ENCODE measurements at regions not wholly inside any gene's neighbourhood (a gene's known extent, or its start where the extent isn't known, plus 50 kb on each side); places are given as distances from the start of the nearest gene placed in this dataset.

DNA sequence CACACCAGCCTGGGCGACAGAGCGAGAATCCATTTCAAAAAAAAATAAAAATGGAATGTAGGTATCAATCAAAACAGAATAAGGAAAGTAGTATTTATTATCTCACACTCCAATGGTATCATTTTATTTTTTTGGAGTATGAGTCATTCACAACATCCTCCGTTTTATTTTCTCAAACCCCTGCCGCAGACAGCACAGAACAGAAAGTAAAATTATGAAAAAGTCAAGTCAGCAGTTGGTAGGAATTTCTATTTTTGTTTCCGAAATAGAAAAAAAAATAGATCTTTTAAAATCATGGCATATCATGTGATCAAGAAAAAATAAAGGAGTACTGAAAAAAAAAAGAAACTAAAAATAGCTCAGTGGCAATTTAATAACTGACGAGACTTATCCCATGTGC is 490.7 kb upstream of the TENM3 start:
- WGBS: 83% methylated on average over 6 of the region's 6 CpGs
- intact Hi-C loops (cut with DNase I): no loop called here
- no peak overlapping the region for H3K4me3 ChIP-seq
- no peaks in the 10 kb centered on the region for H3K9me3 ChIP-seq
- TF ChIP-seq, protein P1, sequence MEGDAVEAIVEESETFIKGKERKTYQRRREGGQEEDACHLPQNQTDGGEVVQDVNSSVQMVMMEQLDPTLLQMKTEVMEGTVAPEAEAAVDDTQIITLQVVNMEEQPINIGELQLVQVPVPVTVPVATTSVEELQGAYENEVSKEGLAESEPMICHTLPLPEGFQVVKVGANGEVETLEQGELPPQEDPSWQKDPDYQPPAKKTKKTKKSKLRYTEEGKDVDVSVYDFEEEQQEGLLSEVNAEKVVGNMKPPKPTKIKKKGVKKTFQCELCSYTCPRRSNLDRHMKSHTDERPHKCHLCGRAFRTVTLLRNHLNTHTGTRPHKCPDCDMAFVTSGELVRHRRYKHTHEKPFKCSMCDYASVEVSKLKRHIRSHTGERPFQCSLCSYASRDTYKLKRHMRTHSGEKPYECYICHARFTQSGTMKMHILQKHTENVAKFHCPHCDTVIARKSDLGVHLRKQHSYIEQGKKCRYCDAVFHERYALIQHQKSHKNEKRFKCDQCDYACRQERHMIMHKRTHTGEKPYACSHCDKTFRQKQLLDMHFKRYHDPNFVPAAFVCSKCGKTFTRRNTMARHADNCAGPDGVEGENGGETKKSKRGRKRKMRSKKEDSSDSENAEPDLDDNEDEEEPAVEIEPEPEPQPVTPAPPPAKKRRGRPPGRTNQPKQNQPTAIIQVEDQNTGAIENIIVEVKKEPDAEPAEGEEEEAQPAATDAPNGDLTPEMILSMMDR (IDR thresholded peaks at IDR 0.05): no peak
- no peak for TF ChIP-seq EP300 (IDR thresholded peaks at IDR 0.05)
- TF ChIP-seq POLR2AphosphoS5 (IDR thresholded peaks at IDR 0.05): no peak
- H3K27ac ChIP-seq (replicated peaks in 1 of 4): no peak overlapping the region
- DNase-seq (ENCODE audit: extremely low spot score): no peak
- H3K4me1 ChIP-seq: no peaks in the 10 kb centered on the region
- H3K27me3 ChIP-seq: no peaks in the 10 kb centered on the region
- no peaks in the 10 kb centered on the region for H3K36me3 ChIP-seq

DNA sequence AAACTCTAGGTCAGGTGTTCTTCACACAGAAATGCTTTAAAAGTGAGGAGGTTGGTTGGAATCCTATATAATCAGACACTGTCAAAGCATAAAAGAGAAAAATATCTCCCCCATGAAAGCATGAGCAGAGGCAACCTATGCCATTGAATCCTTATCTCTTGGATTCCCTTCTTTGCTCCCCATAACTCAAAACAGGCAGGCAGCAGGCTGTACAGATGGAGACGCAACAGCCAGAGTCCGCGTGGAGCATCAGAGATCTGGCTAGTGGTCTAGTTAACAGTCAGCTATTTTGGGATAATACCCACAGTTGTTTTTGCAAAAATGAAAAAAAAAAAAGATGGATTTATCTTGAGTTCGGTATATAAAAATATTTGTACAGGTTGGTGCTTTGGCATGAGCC is 490.0 kb upstream of the TENM3 start:
- H3K4me3 ChIP-seq: no peak overlapping the region
- WGBS: 82% methylated on average over 4 of the region's 4 CpGs
- DNase-seq (ENCODE audit: extremely low spot score): no peak

DNA sequence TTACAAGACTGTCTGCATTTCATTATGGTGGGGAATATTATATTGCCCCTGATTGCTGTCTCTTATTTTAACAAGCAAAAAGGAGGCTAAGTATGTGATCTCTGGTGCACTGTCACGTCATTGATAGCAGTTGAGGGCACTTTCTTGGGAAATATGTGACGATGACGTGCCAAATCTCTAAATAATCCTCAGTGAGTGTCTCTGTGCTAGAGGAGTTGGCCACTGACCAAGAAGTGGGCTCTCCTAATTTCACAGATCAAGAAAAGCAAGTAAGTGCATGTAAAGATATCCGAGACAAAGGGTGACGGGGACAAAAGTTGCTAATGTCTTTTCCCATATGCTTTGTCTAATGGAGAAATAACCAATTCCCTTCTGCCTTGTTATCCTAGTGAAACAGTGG is 487.4 kb upstream of the TENM3 start:
- H3K27me3 ChIP-seq: no peaks in the 10 kb centered on the region
- TF ChIP-seq EP300 (IDR thresholded peaks at IDR 0.05) (no peak), POLR2A (IDR thresholded peaks at IDR 0.05; ENCODE audit: low read depth) (no peak), POLR2AphosphoS5 (IDR thresholded peaks at IDR 0.05) (no peak)
- TF ChIP-seq, protein P1 (IDR thresholded peaks at IDR 0.05): no peak
- no peak overlapping the region for H3K4me3 ChIP-seq
- H3K36me3 ChIP-seq: no peaks in the 10 kb centered on the region
- intact Hi-C loops (cut with DNase I): no loop called here
- DNase-seq (ENCODE audit: extremely low spot score): no peak
- H3K9me3 ChIP-seq: no peaks in the 10 kb centered on the region
- H3K27ac ChIP-seq (replicated peaks in 1 of 4): no peak overlapping the region
- no peaks in the 10 kb centered on the region for H3K4me1 ChIP-seq
- 91% methylated on average over 5 of the region's 5 CpGs for WGBS

More for the DNA sequence above, 490.0 kb upstream of the TENM3 start:
- intact Hi-C loops (cut with DNase I): no loop called here
- Histone ChIP-seq H3K36me3 (no peaks in the 10 kb centered on the region), H3K27me3 (no peaks in the 10 kb centered on the region), H3K27ac (replicated peaks in 1 of 4) (no peak overlapping the region), H3K9me3 (no peaks in the 10 kb centered on the region), H3K4me1 (no peaks in the 10 kb centered on the region)
- TF ChIP-seq EP300 (IDR thresholded peaks at IDR 0.05): no peak
- TF ChIP-seq, protein P1 (IDR thresholded peaks at IDR 0.05): no peak
- TF ChIP-seq POLR2AphosphoS5 (IDR thresholded peaks at IDR 0.05): no peak
- no peak for TF ChIP-seq POLR2A (IDR thresholded peaks at IDR 0.05; ENCODE audit: low read depth)

DNA sequence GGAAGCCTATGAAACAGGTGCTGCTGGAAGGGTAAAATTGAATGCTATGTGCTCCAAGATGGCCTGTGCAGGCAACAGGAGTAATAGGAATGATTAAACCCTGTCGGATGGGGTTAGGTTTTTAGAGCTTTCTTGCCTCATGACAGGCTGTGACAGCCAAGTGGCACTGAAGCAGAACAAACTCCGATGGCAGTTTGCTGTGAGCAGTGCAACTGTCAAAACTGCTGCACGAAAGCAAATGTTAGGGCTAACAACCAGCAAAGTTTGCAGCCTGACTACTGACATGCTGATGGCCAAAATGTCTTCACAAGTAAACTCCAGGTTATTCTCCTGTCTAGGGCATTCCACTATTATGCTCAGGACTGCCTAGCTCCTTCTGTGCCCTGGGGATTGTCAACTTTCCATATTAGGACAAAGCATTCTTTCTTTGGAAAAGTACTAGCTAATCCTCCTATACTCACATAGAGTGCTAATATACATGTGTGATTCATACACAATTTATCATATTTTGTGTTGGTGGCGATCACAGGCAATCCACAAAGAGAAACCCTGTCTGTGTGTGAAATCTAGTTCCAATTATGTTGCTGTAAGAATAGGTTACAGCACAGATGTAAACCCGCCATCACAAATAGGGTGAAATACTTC is 486.6 kb upstream of the TENM3 start:
- Histone ChIP-seq H3K27ac (replicated peaks in 1 of 4) (no peak overlapping the region), H3K4me3 (no peak overlapping the region), H3K36me3 (no peaks in the 10 kb centered on the region), H3K9me3 (no peaks in the 10 kb centered on the region), H3K27me3 (no peaks in the 10 kb centered on the region), H3K4me1 (no peaks in the 10 kb centered on the region)
- 70% methylated on average over 5 of the region's 5 CpGs for WGBS
- TF ChIP-seq EP300 (IDR thresholded peaks at IDR 0.05): no peak
- no peak for TF ChIP-seq POLR2A (IDR thresholded peaks at IDR 0.05; ENCODE audit: low read depth)
- TF ChIP-seq, protein P1 (IDR thresholded peaks at IDR 0.05): no peak
- no peak for TF ChIP-seq POLR2AphosphoS5 (IDR thresholded peaks at IDR 0.05)
- intact Hi-C loops (cut with DNase I): no loop called here
- no peak for DNase-seq (ENCODE audit: extremely low spot score)

DNA sequence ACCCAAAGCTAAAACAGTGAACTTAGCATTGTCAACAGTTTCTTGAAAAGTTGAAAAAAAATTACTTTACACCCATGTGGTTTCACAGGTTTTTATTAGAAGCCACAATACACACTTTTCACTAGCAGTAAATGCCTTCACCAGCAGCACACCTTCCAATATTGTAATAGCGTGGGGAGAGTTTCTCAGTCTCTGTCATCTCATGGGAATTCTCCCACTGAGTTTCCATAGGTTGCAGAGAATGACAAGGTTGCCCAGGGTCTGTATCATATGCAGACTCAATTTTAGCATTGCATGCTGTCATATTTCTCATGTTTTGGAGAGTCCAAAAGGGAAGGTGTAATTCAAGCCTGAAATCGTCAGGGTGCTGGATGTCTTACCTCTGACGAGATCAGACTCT is 486.1 kb upstream of the TENM3 start:
- TF ChIP-seq, protein P1 (IDR thresholded peaks at IDR 0.05): no peak
- no peak for TF ChIP-seq POLR2AphosphoS5 (IDR thresholded peaks at IDR 0.05)
- Histone ChIP-seq H3K36me3 (no peaks in the 10 kb centered on the region), H3K27ac (replicated peaks in 1 of 4) (no peak overlapping the region), H3K4me3 (no peak overlapping the region), H3K27me3 (no peaks in the 10 kb centered on the region), H3K9me3 (no peaks in the 10 kb centered on the region), H3K4me1 (no peaks in the 10 kb centered on the region)
- DNase-seq (ENCODE audit: extremely low spot score): no peak
- 89% methylated on average over 3 of the region's 3 CpGs for WGBS
- intact Hi-C loops (cut with DNase I): no loop called here

All from esophagus muscularis mucosa (tissue), 4 donors.